GM23338 (cell line): ENCODE measurements at regions not wholly inside any gene's neighbourhood (a gene's known extent, or its start where the extent isn't known, plus 50 kb on each side); places are given as distances from the start of the nearest gene placed in this dataset.

ENCODE experiments used
- CREB1 ChIP-seq: fragments of 250-450 bp; sonication (Bioruptor Pico); IDR thresholded peaks from 2 replicates; pipeline ENCODE4 v1.5.0; 2020; ENCODE audit warnings: low read depth, mild to moderate bottlenecking, moderate library complexity
- EZH2 ChIP-seq: fragments of 200-600 bp; sonication (generic); IDR thresholded peaks from one replicate; pipeline ENCODE4 v1.8.0; 2017; ENCODE audit warnings: antibody characterized with exemption, mild to moderate bottlenecking, low read depth; ENCODE audit not compliant: unreplicated experiment
- EZH2phosphoT487 ChIP-seq: fragments of 200-600 bp; sonication (generic); IDR thresholded peaks from one replicate; pipeline ENCODE4 v1.8.1; 2018; ENCODE audit warnings: antibody characterized with exemption; ENCODE audit not compliant: unreplicated experiment
- JUNB ChIP-seq: IDR thresholded peaks from one replicate; pipeline ENCODE4 v1.6.1; 2016; ENCODE audit warnings: antibody characterized with exemption; ENCODE audit not compliant: unreplicated experiment
- NANOG ChIP-seq: IDR thresholded peaks from 2 replicates; pipeline ENCODE4 v1.6.1; 2016; ENCODE audit warnings: antibody characterized with exemption, borderline replicate concordance
- POLR2AphosphoS5 ChIP-seq: IDR thresholded peaks from 2 replicates; pipeline ENCODE4 v1.6.1; 2016; ENCODE audit warnings: antibody characterized with exemption, low read depth
- STAT1 ChIP-seq: IDR thresholded peaks from one replicate; pipeline ENCODE4 v1.6.1; 2016; ENCODE audit warnings: antibody characterized with exemption; ENCODE audit not compliant: unreplicated experiment
- ZNF114 ChIP-seq: fragments of 250-450 bp; sonication (Bioruptor Pico); IDR thresholded peaks from 2 replicates; pipeline ENCODE4 v1.5.0; 2020; ENCODE audit warnings: mild to moderate bottlenecking, moderate library complexity
- ZNF331 ChIP-seq: fragments of 250-450 bp; sonication (Bioruptor Pico); IDR thresholded peaks from 2 replicates; pipeline ENCODE4 v1.5.0; 2020; ENCODE audit warnings: low read depth, mild to moderate bottlenecking, moderate library complexity
- TF ChIP-seq, protein P1 (sequence below), 2 experiments: fragments of 200-600 bp in 1 of 2; sonication (generic) in 1 of 2; conservative IDR thresholded peaks; 2 replicates each; pipeline versions ENCODE4 v1.5.1 to v1.6.1; 2016 to 2017; ENCODE audit warnings: antibody characterized with exemption in 2 of 2, low read depth in 2 of 2, mild to moderate bottlenecking in 2 of 2, moderate library complexity in 1 of 2
- TF ChIP-seq, protein P2 (sequence below): IDR thresholded peaks from one replicate; pipeline ENCODE4 v1.6.1; 2018; ENCODE audit warnings: antibody characterized with exemption; ENCODE audit not compliant: unreplicated experiment
- TF ChIP-seq, protein P3 (sequence below): fragments of 250-450 bp; sonication (Bioruptor Pico); IDR thresholded peaks from 2 replicates; pipeline ENCODE4 v1.5.0; 2020; ENCODE audit warnings: mild to moderate bottlenecking, moderate library complexity
- TF ChIP-seq, protein P4 (sequence below): IDR thresholded peaks from 2 replicates; pipeline ENCODE4 v1.6.1; 2016; ENCODE audit warnings: antibody characterized with exemption

DNA sequence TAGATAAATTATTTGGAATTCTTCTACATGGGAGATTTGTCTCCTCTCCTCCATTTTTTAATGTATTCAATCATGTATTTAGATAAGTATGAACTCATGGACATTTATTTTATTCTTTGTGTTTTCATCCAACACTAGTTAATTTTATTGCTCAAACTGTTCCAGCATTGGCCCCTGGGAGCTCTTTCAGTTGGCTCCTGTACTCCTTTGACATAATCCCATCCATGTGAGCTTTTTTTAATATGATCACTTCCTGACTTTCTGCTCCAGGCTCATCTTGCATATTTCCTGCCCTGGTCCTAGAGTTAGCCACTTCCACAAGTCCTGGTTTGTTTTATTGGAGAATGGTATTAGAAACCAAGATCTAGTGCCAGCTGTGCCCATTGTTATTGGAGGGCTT lies 419.0 kb upstream of the CDH11 start:
- TF ChIP-seq, protein P1, sequence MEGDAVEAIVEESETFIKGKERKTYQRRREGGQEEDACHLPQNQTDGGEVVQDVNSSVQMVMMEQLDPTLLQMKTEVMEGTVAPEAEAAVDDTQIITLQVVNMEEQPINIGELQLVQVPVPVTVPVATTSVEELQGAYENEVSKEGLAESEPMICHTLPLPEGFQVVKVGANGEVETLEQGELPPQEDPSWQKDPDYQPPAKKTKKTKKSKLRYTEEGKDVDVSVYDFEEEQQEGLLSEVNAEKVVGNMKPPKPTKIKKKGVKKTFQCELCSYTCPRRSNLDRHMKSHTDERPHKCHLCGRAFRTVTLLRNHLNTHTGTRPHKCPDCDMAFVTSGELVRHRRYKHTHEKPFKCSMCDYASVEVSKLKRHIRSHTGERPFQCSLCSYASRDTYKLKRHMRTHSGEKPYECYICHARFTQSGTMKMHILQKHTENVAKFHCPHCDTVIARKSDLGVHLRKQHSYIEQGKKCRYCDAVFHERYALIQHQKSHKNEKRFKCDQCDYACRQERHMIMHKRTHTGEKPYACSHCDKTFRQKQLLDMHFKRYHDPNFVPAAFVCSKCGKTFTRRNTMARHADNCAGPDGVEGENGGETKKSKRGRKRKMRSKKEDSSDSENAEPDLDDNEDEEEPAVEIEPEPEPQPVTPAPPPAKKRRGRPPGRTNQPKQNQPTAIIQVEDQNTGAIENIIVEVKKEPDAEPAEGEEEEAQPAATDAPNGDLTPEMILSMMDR (conservative IDR thresholded peaks at IDR 0.05; ENCODE audit: low read depth in 2 of 2): no peak
- TF ChIP-seq, protein P2, sequence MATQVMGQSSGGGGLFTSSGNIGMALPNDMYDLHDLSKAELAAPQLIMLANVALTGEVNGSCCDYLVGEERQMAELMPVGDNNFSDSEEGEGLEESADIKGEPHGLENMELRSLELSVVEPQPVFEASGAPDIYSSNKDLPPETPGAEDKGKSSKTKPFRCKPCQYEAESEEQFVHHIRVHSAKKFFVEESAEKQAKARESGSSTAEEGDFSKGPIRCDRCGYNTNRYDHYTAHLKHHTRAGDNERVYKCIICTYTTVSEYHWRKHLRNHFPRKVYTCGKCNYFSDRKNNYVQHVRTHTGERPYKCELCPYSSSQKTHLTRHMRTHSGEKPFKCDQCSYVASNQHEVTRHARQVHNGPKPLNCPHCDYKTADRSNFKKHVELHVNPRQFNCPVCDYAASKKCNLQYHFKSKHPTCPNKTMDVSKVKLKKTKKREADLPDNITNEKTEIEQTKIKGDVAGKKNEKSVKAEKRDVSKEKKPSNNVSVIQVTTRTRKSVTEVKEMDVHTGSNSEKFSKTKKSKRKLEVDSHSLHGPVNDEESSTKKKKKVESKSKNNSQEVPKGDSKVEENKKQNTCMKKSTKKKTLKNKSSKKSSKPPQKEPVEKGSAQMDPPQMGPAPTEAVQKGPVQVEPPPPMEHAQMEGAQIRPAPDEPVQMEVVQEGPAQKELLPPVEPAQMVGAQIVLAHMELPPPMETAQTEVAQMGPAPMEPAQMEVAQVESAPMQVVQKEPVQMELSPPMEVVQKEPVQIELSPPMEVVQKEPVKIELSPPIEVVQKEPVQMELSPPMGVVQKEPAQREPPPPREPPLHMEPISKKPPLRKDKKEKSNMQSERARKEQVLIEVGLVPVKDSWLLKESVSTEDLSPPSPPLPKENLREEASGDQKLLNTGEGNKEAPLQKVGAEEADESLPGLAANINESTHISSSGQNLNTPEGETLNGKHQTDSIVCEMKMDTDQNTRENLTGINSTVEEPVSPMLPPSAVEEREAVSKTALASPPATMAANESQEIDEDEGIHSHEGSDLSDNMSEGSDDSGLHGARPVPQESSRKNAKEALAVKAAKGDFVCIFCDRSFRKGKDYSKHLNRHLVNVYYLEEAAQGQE: no peak
- TF ChIP-seq EZH2: no peak
- TF ChIP-seq JUNB: no peak
- TF ChIP-seq STAT1: no peak
- TF ChIP-seq CREB1 (CRISPR knock-in tag): no peak
- no peak for TF ChIP-seq POLR2AphosphoS5
- TF ChIP-seq NANOG: no peak
- no peak for TF ChIP-seq EZH2phosphoT487
- TF ChIP-seq, protein P3, sequence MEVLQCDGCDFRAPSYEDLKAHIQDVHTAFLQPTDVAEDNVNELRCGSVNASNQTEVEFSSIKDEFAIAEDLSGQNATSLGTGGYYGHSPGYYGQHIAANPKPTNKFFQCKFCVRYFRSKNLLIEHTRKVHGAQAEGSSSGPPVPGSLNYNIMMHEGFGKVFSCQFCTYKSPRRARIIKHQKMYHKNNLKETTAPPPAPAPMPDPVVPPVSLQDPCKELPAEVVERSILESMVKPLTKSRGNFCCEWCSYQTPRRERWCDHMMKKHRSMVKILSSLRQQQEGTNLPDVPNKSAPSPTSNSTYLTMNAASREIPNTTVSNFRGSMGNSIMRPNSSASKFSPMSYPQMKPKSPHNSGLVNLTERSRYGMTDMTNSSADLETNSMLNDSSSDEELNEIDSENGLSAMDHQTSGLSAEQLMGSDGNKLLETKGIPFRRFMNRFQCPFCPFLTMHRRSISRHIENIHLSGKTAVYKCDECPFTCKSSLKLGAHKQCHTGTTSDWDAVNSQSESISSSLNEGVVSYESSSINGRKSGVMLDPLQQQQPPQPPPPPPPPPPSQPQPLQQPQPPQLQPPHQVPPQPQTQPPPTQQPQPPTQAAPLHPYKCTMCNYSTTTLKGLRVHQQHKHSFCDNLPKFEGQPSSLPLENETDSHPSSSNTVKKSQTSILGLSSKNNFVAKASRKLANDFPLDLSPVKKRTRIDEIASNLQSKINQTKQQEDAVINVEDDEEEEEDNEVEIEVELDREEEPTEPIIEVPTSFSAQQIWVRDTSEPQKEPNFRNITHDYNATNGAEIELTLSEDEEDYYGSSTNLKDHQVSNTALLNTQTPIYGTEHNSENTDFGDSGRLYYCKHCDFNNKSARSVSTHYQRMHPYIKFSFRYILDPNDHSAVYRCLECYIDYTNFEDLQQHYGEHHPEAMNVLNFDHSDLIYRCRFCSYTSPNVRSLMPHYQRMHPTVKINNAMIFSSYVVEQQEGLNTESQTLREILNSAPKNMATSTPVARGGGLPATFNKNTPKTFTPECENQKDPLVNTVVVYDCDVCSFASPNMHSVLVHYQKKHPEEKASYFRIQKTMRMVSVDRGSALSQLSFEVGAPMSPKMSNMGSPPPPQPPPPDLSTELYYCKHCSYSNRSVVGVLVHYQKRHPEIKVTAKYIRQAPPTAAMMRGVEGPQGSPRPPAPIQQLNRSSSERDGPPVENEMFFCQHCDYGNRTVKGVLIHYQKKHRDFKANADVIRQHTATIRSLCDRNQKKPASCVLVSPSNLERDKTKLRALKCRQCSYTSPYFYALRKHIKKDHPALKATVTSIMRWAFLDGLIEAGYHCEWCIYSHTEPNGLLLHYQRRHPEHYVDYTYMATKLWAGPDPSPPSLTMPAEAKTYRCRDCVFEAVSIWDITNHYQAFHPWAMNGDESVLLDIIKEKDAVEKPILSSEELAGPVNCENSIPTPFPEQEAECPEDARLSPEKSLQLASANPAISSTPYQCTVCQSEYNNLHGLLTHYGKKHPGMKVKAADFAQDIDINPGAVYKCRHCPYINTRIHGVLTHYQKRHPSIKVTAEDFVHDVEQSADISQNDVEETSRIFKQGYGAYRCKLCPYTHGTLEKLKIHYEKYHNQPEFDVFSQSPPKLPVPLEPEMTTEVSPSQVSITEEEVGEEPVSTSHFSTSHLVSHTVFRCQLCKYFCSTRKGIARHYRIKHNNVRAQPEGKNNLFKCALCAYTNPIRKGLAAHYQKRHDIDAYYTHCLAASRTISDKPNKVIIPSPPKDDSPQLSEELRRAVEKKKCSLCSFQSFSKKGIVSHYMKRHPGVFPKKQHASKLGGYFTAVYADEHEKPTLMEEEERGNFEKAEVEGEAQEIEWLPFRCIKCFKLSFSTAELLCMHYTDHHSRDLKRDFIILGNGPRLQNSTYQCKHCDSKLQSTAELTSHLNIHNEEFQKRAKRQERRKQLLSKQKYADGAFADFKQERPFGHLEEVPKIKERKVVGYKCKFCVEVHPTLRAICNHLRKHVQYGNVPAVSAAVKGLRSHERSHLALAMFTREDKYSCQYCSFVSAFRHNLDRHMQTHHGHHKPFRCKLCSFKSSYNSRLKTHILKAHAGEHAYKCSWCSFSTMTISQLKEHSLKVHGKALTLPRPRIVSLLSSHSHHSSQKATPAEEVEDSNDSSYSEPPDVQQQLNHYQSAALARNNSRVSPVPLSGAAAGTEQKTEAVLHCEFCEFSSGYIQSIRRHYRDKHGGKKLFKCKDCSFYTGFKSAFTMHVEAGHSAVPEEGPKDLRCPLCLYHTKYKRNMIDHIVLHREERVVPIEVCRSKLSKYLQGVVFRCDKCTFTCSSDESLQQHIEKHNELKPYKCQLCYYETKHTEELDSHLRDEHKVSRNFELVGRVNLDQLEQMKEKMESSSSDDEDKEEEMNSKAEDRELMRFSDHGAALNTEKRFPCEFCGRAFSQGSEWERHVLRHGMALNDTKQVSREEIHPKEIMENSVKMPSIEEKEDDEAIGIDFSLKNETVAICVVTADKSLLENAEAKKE (CRISPR knock-in tag): no peak
- TF ChIP-seq, protein P4, sequence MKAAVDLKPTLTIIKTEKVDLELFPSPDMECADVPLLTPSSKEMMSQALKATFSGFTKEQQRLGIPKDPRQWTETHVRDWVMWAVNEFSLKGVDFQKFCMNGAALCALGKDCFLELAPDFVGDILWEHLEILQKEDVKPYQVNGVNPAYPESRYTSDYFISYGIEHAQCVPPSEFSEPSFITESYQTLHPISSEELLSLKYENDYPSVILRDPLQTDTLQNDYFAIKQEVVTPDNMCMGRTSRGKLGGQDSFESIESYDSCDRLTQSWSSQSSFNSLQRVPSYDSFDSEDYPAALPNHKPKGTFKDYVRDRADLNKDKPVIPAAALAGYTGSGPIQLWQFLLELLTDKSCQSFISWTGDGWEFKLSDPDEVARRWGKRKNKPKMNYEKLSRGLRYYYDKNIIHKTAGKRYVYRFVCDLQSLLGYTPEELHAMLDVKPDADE: no peak
- no peak for TF ChIP-seq ZNF114 (CRISPR knock-in tag)
- TF ChIP-seq ZNF331: no peak
